ENCODE measurements at regions not wholly inside any gene's neighbourhood (a gene's known extent, or its start where the extent isn't known, plus 50 kb on each side); places are given as distances from the start of the nearest gene placed in this dataset.

DNA sequence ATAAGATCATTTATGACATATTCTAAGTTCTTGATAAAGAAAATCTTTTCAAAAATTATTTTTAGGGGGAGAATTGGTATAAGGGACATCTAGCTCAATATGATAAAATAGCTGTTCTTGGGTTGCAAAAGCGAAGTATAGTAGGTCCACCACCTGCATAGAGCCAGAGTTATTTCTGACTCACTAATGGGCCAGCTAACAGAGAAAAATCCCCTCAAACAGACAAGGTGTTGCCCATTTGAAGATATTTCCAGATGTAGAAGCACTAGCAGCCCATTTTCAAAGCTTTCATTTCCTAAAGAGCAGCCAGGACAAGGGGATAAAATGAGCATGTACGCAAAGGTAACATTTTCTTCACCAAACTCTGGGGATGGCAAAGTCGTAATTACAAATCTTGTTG, 165.7 kb upstream of the FN1 start:
- TF ChIP-seq CREB1 (CRISPR knock-in tag; IDR thresholded peaks at IDR 0.05) = no peak
- TF ChIP-seq, protein P1, sequence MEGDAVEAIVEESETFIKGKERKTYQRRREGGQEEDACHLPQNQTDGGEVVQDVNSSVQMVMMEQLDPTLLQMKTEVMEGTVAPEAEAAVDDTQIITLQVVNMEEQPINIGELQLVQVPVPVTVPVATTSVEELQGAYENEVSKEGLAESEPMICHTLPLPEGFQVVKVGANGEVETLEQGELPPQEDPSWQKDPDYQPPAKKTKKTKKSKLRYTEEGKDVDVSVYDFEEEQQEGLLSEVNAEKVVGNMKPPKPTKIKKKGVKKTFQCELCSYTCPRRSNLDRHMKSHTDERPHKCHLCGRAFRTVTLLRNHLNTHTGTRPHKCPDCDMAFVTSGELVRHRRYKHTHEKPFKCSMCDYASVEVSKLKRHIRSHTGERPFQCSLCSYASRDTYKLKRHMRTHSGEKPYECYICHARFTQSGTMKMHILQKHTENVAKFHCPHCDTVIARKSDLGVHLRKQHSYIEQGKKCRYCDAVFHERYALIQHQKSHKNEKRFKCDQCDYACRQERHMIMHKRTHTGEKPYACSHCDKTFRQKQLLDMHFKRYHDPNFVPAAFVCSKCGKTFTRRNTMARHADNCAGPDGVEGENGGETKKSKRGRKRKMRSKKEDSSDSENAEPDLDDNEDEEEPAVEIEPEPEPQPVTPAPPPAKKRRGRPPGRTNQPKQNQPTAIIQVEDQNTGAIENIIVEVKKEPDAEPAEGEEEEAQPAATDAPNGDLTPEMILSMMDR (IDR thresholded peaks at IDR 0.05) = no peak
- no peak for TF ChIP-seq KAT7 (CRISPR knock-in tag; IDR thresholded peaks at IDR 0.05; ENCODE audit: borderline replicate concordance)
